GM10266 (cell line): ENCODE measurements at regions not wholly inside any gene's neighbourhood (a gene's known extent, or its start where the extent isn't known, plus 50 kb on each side); places are given as distances from the start of the nearest gene placed in this dataset.

Experiments
- DNase-seq: peaks from one replicate; pipeline ENCODE4 v3.0.0; 2012; ENCODE audit errors: extremely low spot score
- CTCF ChIP-seq: IDR thresholded peaks from 2 replicates; pipeline ENCODE4 v1.5.1; 2012; ENCODE audit warnings: mild to moderate bottlenecking, low read depth; ENCODE audit not compliant: control insufficient read depth, insufficient read depth; ENCODE audit errors: missing control alignments

GRCh38 chr16:5838071-5838470 is 740.5 kb upstream of the EEF2KMT start:
- DNase-seq, result no peak
- no peak for TF ChIP-seq CTCF

GRCh38 chr16:5837007-5837670 is 739.5 kb upstream of the EEF2KMT start:
- no peak for DNase-seq
- TF ChIP-seq CTCF, result no peak

- TF ChIP-seq CTCF, result no peak
- DNase-seq, result no peak
These were observed 738.3 kb upstream of the EEF2KMT start for GRCh38 chr16:5835876-5836275.

GRCh38 chr16:5826332-5826731 is 728.7 kb upstream of the EEF2KMT start:
- no peak for DNase-seq
- TF ChIP-seq CTCF, result no peak

GRCh38 chr16:5820472-5820871 is 722.9 kb upstream of the EEF2KMT start:
- TF ChIP-seq CTCF, result no peak
- no peak for DNase-seq

- DNase-seq, result no peak
- no peak for TF ChIP-seq CTCF
These were observed 718.1 kb upstream of the EEF2KMT start for GRCh38 chr16:5815570-5816237.

- DNase-seq, result no peak
- no peak for TF ChIP-seq CTCF
These were observed 703.8 kb upstream of the EEF2KMT start for GRCh38 chr16:5801396-5801795.
